Skeletal muscle satellite cell (primary cell): ENCODE measurements at regions not wholly inside any gene's neighbourhood (a gene's known extent, or its start where the extent isn't known, plus 50 kb on each side); places are given as distances from the start of the nearest gene placed in this dataset.

Experiments
- H3K27me3 ChIP-seq: 2 replicates; pipeline ENCODE4 v1.7.0; 2013; ENCODE audit warnings: low read length; ENCODE audit not compliant: control insufficient read depth, insufficient read depth
- H3K36me3 ChIP-seq: 2 replicates; pipeline ENCODE4 v1.7.0; 2013; ENCODE audit warnings: mild to moderate bottlenecking, control low read depth, low read length; ENCODE audit not compliant: insufficient read depth
- H3K4me1 ChIP-seq: 2 replicates; pipeline ENCODE4 v1.7.0; 2013; ENCODE audit warnings: low read length; ENCODE audit not compliant: control insufficient read depth, insufficient read depth
- H3K4me2 ChIP-seq: 2 replicates; pipeline ENCODE4 v1.7.0; 2013; ENCODE audit warnings: mild to moderate bottlenecking, low read length
- H3K4me3 ChIP-seq: 2 replicates; pipeline ENCODE4 v1.7.0; 2013; ENCODE audit warnings: low read length
- H3K9ac ChIP-seq: 2 replicates; pipeline ENCODE4 v1.7.0; 2013; ENCODE audit warnings: mild to moderate bottlenecking, low read depth, low read length, moderate library complexity
- H3K9me3 ChIP-seq: replicated peaks from 2 replicates; pipeline ENCODE4 v1.7.0; 2013; ENCODE audit warnings: mild to moderate bottlenecking, control low read depth, low read length

- Histone ChIP-seq H3K4me3 (no peak overlapping the region), H3K4me1 (no peaks in the 10 kb centered on the region), H3K9ac (no peak overlapping the region), H3K4me2 (no peak overlapping the region), H3K27me3 (no peaks in the 10 kb centered on the region), H3K9me3 (no peaks in the 10 kb centered on the region), H3K36me3 (no peaks in the 10 kb centered on the region)
Observed at GRCh38 chr6:48706310-48706709, 595.3 kb upstream of the PTCHD4 start.

GRCh38 chr6:48701572-48701971 is 590.6 kb upstream of the PTCHD4 start:
- H3K4me2 ChIP-seq, result no peak overlapping the region
- no peaks in the 10 kb centered on the region for H3K27me3 ChIP-seq

DNA sequence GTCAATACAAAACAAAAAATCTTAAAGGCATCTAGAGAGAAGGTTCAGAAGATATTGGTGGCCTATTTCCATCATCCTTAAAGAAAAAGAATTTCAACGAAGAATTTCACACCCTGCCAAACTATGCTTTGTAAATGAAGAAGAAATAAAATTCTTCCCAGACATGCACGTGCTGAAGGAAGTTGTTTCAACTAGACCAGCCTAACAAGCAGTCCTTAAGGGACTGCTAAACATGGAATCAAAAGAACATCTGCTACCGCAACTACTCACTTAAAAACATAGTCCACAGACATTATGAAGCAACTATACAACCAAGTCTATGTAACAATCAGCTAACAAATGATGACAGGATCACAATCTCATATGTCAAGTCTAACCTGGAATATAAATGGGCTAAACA is 584.9 kb upstream of the PTCHD4 start:
- Histone ChIP-seq H3K4me2 (no peak overlapping the region), H3K36me3 (no peaks in the 10 kb centered on the region), H3K4me1 (no peaks in the 10 kb centered on the region), H3K9ac (no peak overlapping the region), H3K4me3 (no peak overlapping the region), H3K27me3 (no peaks in the 10 kb centered on the region), H3K9me3 (no peaks in the 10 kb centered on the region)

More at GRCh38 chr6:48701572-48701971, 590.6 kb upstream of the PTCHD4 start:
- no peaks in the 10 kb centered on the region for H3K4me1 ChIP-seq
- no peak overlapping the region for H3K4me3 ChIP-seq
- H3K36me3 ChIP-seq, result no peaks in the 10 kb centered on the region
- no peaks in the 10 kb centered on the region for H3K9me3 ChIP-seq
- H3K9ac ChIP-seq, result no peak overlapping the region

- no peaks in the 10 kb centered on the region for H3K4me1 ChIP-seq
- no peaks in the 10 kb centered on the region for H3K36me3 ChIP-seq
- no peak overlapping the region for H3K9ac ChIP-seq
- H3K4me3 ChIP-seq, result no peak overlapping the region
- H3K9me3 ChIP-seq, result peaks cover 4% of the 10 kb centered on the region
- no peak overlapping the region for H3K4me2 ChIP-seq
- no peaks in the 10 kb centered on the region for H3K27me3 ChIP-seq
Observed at GRCh38 chr6:48691420-48691819, 580.4 kb upstream of the PTCHD4 start.

GRCh38 chr6:48689498-48689897 is 578.5 kb upstream of the PTCHD4 start:
- peaks cover 4% of the 10 kb centered on the region for H3K9me3 ChIP-seq
- no peaks in the 10 kb centered on the region for H3K27me3 ChIP-seq
- H3K4me1 ChIP-seq, result no peaks in the 10 kb centered on the region
- H3K36me3 ChIP-seq, result no peaks in the 10 kb centered on the region
- H3K9ac ChIP-seq, result no peak overlapping the region
- H3K4me3 ChIP-seq, result no peak overlapping the region
- no peak overlapping the region for H3K4me2 ChIP-seq

DNA sequence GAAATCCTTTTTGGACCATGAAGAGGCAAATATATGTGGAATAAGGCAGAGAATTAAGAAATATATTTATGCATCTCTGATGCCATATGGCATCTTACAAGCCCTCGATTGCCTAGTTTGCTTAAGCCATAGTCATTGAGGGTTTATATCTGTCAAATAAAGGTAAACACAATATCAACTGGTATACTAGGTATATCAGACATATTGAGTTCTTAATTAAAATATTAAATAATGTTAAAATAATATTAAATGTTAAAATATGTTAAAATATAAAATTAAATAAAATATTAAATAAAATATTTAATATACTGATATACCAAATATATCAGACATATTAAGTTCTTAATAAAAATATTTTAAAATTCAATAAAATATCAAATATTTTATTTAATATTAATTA is 567.4 kb upstream of the PTCHD4 start:
- H3K4me1 ChIP-seq, result no peaks in the 10 kb centered on the region
- no peaks in the 10 kb centered on the region for H3K9me3 ChIP-seq
- H3K4me2 ChIP-seq, result no peak overlapping the region
- H3K36me3 ChIP-seq, result no peaks in the 10 kb centered on the region
- no peaks in the 10 kb centered on the region for H3K27me3 ChIP-seq
- no peak overlapping the region for H3K9ac ChIP-seq
- no peak overlapping the region for H3K4me3 ChIP-seq

DNA sequence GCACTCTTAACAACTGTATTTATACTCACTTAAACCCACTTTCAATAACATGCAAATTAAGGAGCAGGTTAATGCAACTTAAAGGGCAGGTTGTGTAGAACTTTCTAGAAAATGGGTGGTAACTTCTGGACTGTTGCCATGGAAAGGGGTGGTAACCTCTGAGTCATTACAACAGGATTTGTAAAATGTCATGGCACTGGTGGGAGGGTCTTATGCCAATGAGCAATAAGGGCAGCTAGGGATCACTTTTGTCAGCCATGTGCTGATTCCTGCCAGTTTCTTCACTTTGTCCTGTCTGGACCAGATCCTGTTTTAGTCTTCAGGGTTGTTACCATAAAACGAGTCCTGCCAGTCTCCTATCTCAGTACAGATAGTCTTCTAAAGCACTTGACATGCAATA is 560.5 kb upstream of the PTCHD4 start:
- no peak overlapping the region for H3K9ac ChIP-seq
- H3K27me3 ChIP-seq, result peaks cover 3% of the 10 kb centered on the region
- no peak overlapping the region for H3K4me3 ChIP-seq
- H3K36me3 ChIP-seq, result no peaks in the 10 kb centered on the region
- no peak overlapping the region for H3K4me2 ChIP-seq
- H3K9me3 ChIP-seq, result no peaks in the 10 kb centered on the region
- no peaks in the 10 kb centered on the region for H3K4me1 ChIP-seq

DNA sequence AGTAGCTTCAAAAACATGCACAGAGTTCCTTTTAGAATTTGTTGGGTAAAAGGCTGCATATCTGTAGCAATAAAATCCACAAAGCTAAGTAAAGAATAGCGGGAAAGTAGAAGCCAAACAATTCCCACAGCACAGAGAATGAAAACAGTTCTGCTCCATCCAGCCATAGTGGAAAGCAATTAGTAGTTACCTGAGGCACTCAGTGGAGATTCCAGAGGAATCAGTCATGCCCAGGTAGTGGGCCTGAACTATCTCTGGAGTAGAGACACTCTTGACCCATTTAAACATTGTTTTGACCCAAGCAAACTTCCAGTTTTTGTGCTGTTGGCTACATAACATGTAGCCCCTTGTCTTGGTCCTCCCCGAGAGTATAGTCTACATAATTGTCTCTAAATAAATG is 559.5 kb upstream of the PTCHD4 start:
- Histone ChIP-seq H3K9ac (no peak overlapping the region), H3K9me3 (no peaks in the 10 kb centered on the region), H3K36me3 (no peaks in the 10 kb centered on the region), H3K4me3 (no peak overlapping the region), H3K4me2 (no peak overlapping the region), H3K4me1 (no peaks in the 10 kb centered on the region), H3K27me3 (peaks cover 3% of the 10 kb centered on the region)

DNA sequence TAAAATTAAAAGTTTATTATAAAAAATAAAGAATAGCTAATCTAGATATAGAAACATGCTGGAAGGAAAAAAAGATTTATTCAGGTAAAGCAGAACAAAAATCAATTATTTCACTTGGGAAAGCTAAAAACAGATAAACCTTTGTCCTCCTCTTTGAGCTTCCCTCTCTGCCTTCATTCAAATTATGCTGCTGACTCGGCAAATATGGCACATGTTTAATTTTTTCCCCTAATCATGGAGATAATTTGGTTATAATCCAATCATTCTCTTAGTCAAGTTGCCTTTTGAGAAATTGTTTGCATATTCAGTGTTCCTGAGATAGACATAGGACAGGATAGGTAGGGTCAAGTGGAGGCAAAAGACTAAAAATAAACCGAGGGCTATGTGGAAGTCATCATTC is 556.8 kb upstream of the PTCHD4 start:
- no peak overlapping the region for H3K4me3 ChIP-seq
- no peak overlapping the region for H3K9ac ChIP-seq
- H3K27me3 ChIP-seq, result peaks cover 3% of the 10 kb centered on the region
- no peak overlapping the region for H3K4me2 ChIP-seq
- no peaks in the 10 kb centered on the region for H3K4me1 ChIP-seq
- H3K36me3 ChIP-seq, result no peaks in the 10 kb centered on the region
- no peaks in the 10 kb centered on the region for H3K9me3 ChIP-seq

GRCh38 chr6:48664826-48665225 is 553.8 kb upstream of the PTCHD4 start:
- Histone ChIP-seq H3K4me1 (no peaks in the 10 kb centered on the region), H3K4me2 (no peak overlapping the region), H3K9ac (no peak overlapping the region), H3K27me3 (peaks cover 3% of the 10 kb centered on the region), H3K4me3 (no peak overlapping the region), H3K9me3 (no peaks in the 10 kb centered on the region), H3K36me3 (no peaks in the 10 kb centered on the region)

DNA sequence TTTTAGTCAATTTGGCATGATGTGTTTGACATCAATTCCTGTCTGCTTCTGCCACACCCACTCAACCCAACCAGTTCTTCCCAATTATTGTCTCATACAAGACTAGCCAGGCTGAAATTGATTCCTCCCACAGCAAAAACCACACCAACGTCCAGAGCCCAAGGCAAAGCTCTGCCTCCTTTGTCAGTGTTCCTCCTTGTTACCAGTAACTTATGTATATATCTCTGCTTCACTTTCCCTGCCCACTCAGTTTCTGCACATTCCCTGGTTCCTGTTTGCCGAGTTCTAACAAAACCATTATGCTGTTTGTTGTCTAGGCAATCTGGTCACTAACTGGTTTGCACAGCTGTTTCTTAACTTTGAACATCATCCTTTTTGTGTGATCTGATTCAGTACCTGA is 547.9 kb upstream of the PTCHD4 start:
- no peak overlapping the region for H3K4me3 ChIP-seq
- no peak overlapping the region for H3K9ac ChIP-seq
- H3K36me3 ChIP-seq, result no peaks in the 10 kb centered on the region
- no peaks in the 10 kb centered on the region for H3K9me3 ChIP-seq
- peaks cover 14% of the 10 kb centered on the region for H3K27me3 ChIP-seq
- H3K4me1 ChIP-seq, result no peaks in the 10 kb centered on the region
- no peak overlapping the region for H3K4me2 ChIP-seq

GRCh38 chr6:48641544-48641943 is 530.5 kb upstream of the PTCHD4 start:
- no peak overlapping the region for H3K9ac ChIP-seq
- no peaks in the 10 kb centered on the region for H3K4me1 ChIP-seq

More at GRCh38 chr6:48641544-48641943, 530.5 kb upstream of the PTCHD4 start:
- Histone ChIP-seq H3K4me2 (no peak overlapping the region), H3K27me3 (no peaks in the 10 kb centered on the region), H3K36me3 (no peaks in the 10 kb centered on the region), H3K9me3 (no peaks in the 10 kb centered on the region), H3K4me3 (no peak overlapping the region)
